ENCODE measurements at regions not wholly inside any gene's neighbourhood (a gene's known extent, or its start where the extent isn't known, plus 50 kb on each side); places are given as distances from the start of the nearest gene placed in this dataset.

DNA sequence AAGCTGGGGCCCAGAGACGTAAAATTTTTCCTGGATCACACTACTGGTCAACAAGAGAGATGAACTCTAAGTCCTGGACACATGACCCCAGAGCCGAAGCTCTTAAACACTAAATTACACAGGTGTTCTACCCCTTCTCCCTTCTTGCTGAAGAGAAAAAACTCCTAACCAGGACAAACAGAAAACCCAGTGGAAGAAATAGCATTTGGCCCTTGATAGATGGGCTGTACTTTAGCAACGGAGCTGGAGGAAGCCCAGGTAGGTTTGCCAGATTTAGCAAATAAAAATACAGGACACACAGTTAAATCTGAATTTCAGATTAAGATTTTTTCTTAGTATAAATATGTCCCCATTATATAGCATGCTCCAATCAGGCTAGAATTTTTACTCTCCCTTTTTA lies 72.7 kb downstream of the DIRAS3 start:
- TF ChIP-seq CTCF (conservative IDR thresholded peaks at IDR 0.05), result no peak
- no peak for TF ChIP-seq ZFX (IDR thresholded peaks at IDR 0.05)
- no peak overlapping the region for H3K27ac ChIP-seq

DNA sequence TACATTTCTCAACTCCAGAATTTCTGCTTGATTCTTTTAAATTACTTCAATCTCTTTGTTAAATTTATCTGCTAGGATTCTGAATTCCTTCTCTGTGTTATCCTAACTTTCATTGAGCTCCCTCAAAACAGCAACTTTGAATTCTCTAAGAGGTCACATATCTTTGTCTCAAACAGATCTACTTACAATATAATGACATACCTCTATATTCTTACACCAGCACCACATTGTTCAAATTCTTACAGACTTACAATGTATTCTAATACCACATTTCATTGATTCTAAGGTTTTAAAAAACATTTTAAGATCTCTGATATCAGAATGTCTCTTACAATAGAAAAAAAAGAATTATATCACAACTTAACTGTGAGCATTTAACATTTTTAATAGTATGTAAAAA lies 77.4 kb downstream of the DIRAS3 start:
- no peak overlapping the region for H3K27ac ChIP-seq
- TF ChIP-seq CTCF (conservative IDR thresholded peaks at IDR 0.05) (no peak), ZFX (IDR thresholded peaks at IDR 0.05) (no peak)

DNA sequence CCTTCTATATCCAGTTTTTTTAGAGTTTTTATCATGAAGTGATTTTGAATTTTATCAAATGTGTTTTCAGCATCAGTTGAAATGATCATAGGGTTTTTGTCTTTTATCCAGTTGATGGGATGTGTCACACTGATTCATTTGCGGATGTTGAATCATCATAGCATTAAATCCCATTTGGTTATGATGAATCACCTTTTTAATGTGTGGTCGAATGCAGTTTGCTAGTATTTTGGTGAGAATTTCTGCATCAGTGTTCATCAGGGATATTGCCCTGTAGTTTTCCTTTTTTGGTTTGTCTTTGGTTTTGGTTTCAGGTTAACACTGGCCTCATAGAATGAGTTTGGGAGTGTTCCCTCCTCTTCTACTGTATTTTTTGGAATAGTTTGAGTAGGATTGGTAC lies 80.3 kb downstream of the DIRAS3 start:
- H3K27ac ChIP-seq, result no peak overlapping the region

GRCh38 chr1:67969446-67969845 lies 81.0 kb downstream of the DIRAS3 start:
- no peak overlapping the region for H3K27ac ChIP-seq
- TF ChIP-seq ZFX (IDR thresholded peaks at IDR 0.05) (no peak), CTCF (conservative IDR thresholded peaks at IDR 0.05) (no peak)

More for the DNA sequence above, 80.3 kb downstream of the DIRAS3 start:
- TF ChIP-seq CTCF (conservative IDR thresholded peaks at IDR 0.05) (no peak), ZFX (IDR thresholded peaks at IDR 0.05) (no peak)

DNA sequence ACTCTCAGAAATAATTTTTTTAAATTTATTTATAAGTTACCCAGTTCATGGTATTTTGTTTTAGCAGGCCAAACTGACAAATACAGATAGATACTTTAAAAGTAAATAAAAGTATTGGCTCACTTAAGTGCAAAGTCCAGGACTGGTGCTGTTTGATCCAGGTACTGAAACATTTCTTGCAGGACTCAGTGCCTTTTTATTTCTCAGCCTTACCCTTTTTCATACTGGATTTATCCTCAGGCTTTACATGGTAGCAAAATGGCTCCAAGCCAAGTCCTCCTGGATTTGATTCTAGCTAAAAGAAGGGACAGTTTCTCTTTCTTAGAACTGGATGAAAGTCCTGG lies 83.8 kb downstream of the DIRAS3 start:
- no peak overlapping the region for H3K27ac ChIP-seq
- TF ChIP-seq ZFX (IDR thresholded peaks at IDR 0.05) (no peak), CTCF (conservative IDR thresholded peaks at IDR 0.05) (no peak)

- H3K27ac ChIP-seq, result no peak overlapping the region
Observed at GRCh38 chr1:67965995-67966665, 84.3 kb downstream of the DIRAS3 start.

DNA sequence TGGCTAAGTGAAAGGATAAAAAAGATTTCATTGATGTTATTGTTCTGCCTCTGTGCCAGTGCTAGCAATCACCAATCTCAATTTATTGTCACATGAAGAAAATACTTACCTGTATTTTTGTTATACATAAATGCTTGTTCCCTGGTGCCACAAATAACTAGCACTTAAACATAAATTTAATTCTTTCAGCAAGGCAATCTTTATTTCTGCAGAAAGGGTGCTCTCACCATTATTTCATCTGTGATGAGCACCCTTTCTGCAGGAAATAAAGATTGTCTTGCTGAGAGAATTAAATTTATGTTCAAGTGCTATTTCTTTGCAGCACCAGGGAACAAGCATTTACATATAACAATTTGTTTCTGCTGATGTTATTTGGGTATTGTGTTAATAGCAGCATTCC lies 87.2 kb downstream of the DIRAS3 start:
- TF ChIP-seq ZFX (IDR thresholded peaks at IDR 0.05) (no peak), CTCF (conservative IDR thresholded peaks at IDR 0.05) (no peak)
- no peak overlapping the region for H3K27ac ChIP-seq

More at GRCh38 chr1:67965995-67966665, 84.3 kb downstream of the DIRAS3 start:
- TF ChIP-seq CTCF (conservative IDR thresholded peaks at IDR 0.05) (no peak), ZFX (IDR thresholded peaks at IDR 0.05) (no peak)
